ENCODE measurements at regions not wholly inside any gene's neighbourhood (a gene's known extent, or its start where the extent isn't known, plus 50 kb on each side); places are given as distances from the start of the nearest gene placed in this dataset.

DNA sequence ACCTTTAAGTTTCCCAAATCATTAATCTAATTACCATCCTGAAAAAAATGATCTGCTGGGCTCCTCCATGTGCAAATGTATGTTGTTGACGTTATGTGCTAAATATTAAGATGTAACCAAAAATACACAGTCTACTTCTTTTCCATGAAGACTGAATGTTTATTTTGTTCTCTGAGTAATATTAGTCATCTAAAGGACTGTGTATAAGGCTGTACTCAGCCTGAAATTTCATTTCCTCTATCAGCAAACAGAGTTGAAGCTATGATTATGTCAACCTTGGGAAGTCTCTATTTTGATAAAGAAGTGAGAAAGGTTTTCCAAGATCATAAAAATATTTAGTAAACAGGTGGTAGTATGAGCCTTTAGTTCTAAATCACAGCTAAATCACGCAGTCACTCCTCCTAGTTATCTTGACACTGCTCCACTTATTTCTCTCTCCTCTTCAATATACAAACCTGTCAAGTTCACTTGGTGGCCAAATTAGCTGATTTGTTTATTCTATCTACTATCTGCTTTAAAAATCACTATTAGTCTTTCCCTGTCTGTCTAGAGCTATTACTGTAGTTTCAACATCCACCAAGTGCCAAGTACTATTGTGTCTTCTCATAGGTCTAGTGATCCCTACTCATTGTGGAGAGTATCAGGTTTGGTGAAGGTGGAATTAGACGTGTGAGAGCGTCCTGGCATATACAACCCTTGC lies 211.7 kb upstream of the STARD13 start:
- TF ChIP-seq GATA3 (IDR thresholded peaks at IDR 0.05; ENCODE audit: low read depth, low read length) = no peak
- TF ChIP-seq GATA2 (IDR thresholded peaks at IDR 0.05; ENCODE audit: low read depth, low read length) = no peak
